IMR-90 (cell line): ENCODE measurements at regions not wholly inside any gene's neighbourhood (a gene's known extent, or its start where the extent isn't known, plus 50 kb on each side); places are given as distances from the start of the nearest gene placed in this dataset.

Experiments used
- ATAC-seq: fragments of 200-7000 bp; cut with Tn5 transposase; 2 replicates; pipeline ENCODE4 v1.9.1; 2020; ENCODE audit warnings: low read depth, mild to moderate bottlenecking, moderate library complexity
- BruUV-seq: library from RNA; stranded (reverse); fragments of 400-500 nt; replicated peaks from 2 replicates; lab custom pipeline; 2021; lab: Mats Ljungman, UMichigan
- CTCF ChIA-PET: fragments of 300-600 bp; formaldehyde crosslinking; extraction: SDS; loops from one replicate; lab custom pipeline; 2021; ENCODE audit warnings: antibody characterized with exemption; lab: Yijun Ruan, JAX
- POLR2A ChIA-PET: fragments of 300-600 bp; sonication (Branson Sonifier 250); formaldehyde crosslinking; loops from one replicate; lab custom pipeline; 2022; ENCODE audit warnings: antibody characterized with exemption; ENCODE audit not compliant: unreplicated experiment; lab: Charles Lee
- DNase-seq: peaks from one replicate; pipeline ENCODE4 v3.0.0; 2013
- H2AFZ ChIP-seq: replicated peaks from 2 replicates; pipeline ENCODE3; 2013; ENCODE audit warnings: low read length, mild to moderate bottlenecking; ENCODE audit not compliant: poor library complexity
- H2AK5ac ChIP-seq: 2 replicates; pipeline ENCODE4 v1.6.1; 2013; ENCODE audit warnings: low read depth, low read length, inconsistent platforms
- H2AK9ac ChIP-seq: replicated peaks from 2 replicates; pipeline ENCODE3; 2013; ENCODE audit warnings: mild to moderate bottlenecking, low read depth, low read length, moderate library complexity; ENCODE audit not compliant: poor library complexity
- H2BK120ac ChIP-seq: 2 replicates; pipeline ENCODE4 v1.6.1; 2013; ENCODE audit warnings: low read depth, low read length, inconsistent platforms
- H2BK15ac ChIP-seq: 3 replicates; pipeline ENCODE4 v1.6.1; 2013; ENCODE audit warnings: low read depth, low read length, inconsistent platforms
- H2BK20ac ChIP-seq: 2 replicates; pipeline ENCODE4 v1.6.1; 2013; ENCODE audit warnings: low read depth, mild to moderate bottlenecking, inconsistent platforms, low read length, moderate library complexity
- H2BK5ac ChIP-seq: 2 replicates; pipeline ENCODE4 v1.6.1; 2013; ENCODE audit warnings: mild to moderate bottlenecking, low read depth, low read length, inconsistent platforms; ENCODE audit not compliant: poor library complexity, severe bottlenecking
- H3K14ac ChIP-seq: replicated peaks from 2 replicates; pipeline ENCODE4 v1.6.1; 2013; ENCODE audit warnings: low read depth, low read length, inconsistent platforms
- H3K18ac ChIP-seq: 2 replicates; pipeline ENCODE4 v1.6.1; 2013; ENCODE audit warnings: low read depth, low read length, control low read depth
- H3K23ac ChIP-seq: 2 replicates; pipeline ENCODE4 v1.6.1; 2013; ENCODE audit warnings: low read depth, low read length, inconsistent platforms
- H3K27ac ChIP-seq: 2 replicates; pipeline ENCODE4 v1.5.1; 2013; ENCODE audit warnings: mild to moderate bottlenecking, control low read depth, low read length; ENCODE audit not compliant: insufficient read depth
- H3K27me3 ChIP-seq: 2 replicates; pipeline ENCODE4 v1.6.1; 2013; ENCODE audit warnings: low read length; ENCODE audit not compliant: control insufficient read depth, insufficient read depth
- H3K36me3 ChIP-seq: 2 replicates; pipeline ENCODE4 v1.6.1; 2013; ENCODE audit warnings: low read length, mixed read lengths; ENCODE audit not compliant: control insufficient read depth, insufficient read depth
- H3K4ac ChIP-seq: 2 replicates; pipeline ENCODE4 v1.6.1; 2013; ENCODE audit warnings: low read depth, low read length, inconsistent platforms
- H3K4me1 ChIP-seq: 2 replicates; pipeline ENCODE4 v1.6.1; 2013; ENCODE audit warnings: low read length, mixed read lengths; ENCODE audit not compliant: control insufficient read depth, insufficient read depth
- H3K4me2 ChIP-seq: 2 replicates; pipeline ENCODE4 v1.6.1; 2013; ENCODE audit warnings: low read depth, mild to moderate bottlenecking, control low read depth, low read length, moderate library complexity
- H3K4me3 ChIP-seq: 2 replicates; pipeline ENCODE4 v1.5.1; 2013; ENCODE audit warnings: low read depth, mild to moderate bottlenecking, control low read depth, low read length, moderate library complexity; ENCODE audit not compliant: insufficient read depth
- H3K56ac ChIP-seq: 2 replicates; pipeline ENCODE4 v1.6.1; 2013; ENCODE audit warnings: low read length, inconsistent platforms; ENCODE audit not compliant: insufficient read depth; ENCODE audit errors: extremely low read depth
- H3K79me1 ChIP-seq, 2 experiments: 2 replicates each; pipeline ENCODE4 v1.6.1; 2013; ENCODE audit warnings: low read length in 2 of 2, inconsistent platforms in 1 of 2, low read depth in 1 of 2
- H3K9ac ChIP-seq: 2 replicates; pipeline ENCODE4 v1.6.1; 2013; ENCODE audit warnings: low read depth, low read length, control low read depth
- H3K9me1 ChIP-seq: 2 replicates; pipeline ENCODE4 v1.6.1; 2013; ENCODE audit warnings: low read length, inconsistent platforms; ENCODE audit not compliant: insufficient read depth
- H3K9me3 ChIP-seq: 2 replicates; pipeline ENCODE4 v1.6.1; 2013; ENCODE audit warnings: low read length; ENCODE audit not compliant: control insufficient read depth, insufficient read depth
- H4K20me1 ChIP-seq: 2 replicates; pipeline ENCODE4 v1.6.1; 2013; ENCODE audit warnings: low read length, inconsistent platforms; ENCODE audit not compliant: insufficient read depth
- H4K5ac ChIP-seq: 2 replicates; pipeline ENCODE4 v1.6.1; 2013; ENCODE audit warnings: mild to moderate bottlenecking, low read depth, low read length, control low read depth
- H4K8ac ChIP-seq, 2 experiments: 2 replicates each; pipeline ENCODE4 v1.6.1; 2013; ENCODE audit warnings: low read depth in 2 of 2, low read length in 2 of 2, control low read depth in 1 of 2, inconsistent platforms in 1 of 2
- H4K91ac ChIP-seq: 2 replicates; pipeline ENCODE4 v1.6.1; 2013; ENCODE audit warnings: low read depth, low read length, inconsistent platforms; ENCODE audit not compliant: insufficient read depth
- BHLHE40 ChIP-seq: fragments of 150-350 bp; IDR thresholded peaks from 2 replicates; pipeline ENCODE4 v1.6.1; 2016; ENCODE audit warnings: mild to moderate bottlenecking, low read depth, low read length
- CEBPB ChIP-seq: IDR thresholded peaks from 2 replicates; pipeline ENCODE4 v1.6.1; 2012; ENCODE audit warnings: low read depth, low read length, improper control_type of control experiment
- CHD1 ChIP-seq: IDR thresholded peaks from 2 replicates; pipeline ENCODE4 v1.6.1; 2012; ENCODE audit warnings: low read depth, low read length, improper control_type of control experiment
- CTCF ChIP-seq: conservative IDR thresholded peaks from 2 replicates; pipeline ENCODE4 v1.5.1; 2012; ENCODE audit warnings: mild to moderate bottlenecking, low read depth, low read length, improper control_type of control experiment
- ELK1 ChIP-seq: fragments of 150-350 bp; IDR thresholded peaks from 2 replicates; pipeline ENCODE4 v1.6.1; 2016; ENCODE audit warnings: low read depth, mild to moderate bottlenecking, low read length, moderate library complexity, borderline replicate concordance
- MAFK ChIP-seq: IDR thresholded peaks from 2 replicates; pipeline ENCODE4 v1.6.1; 2012; ENCODE audit warnings: low read depth, low read length, improper control_type of control experiment
- MAZ ChIP-seq: IDR thresholded peaks from 2 replicates; pipeline ENCODE4 v1.6.1; 2012; ENCODE audit warnings: low read depth, mild to moderate bottlenecking, low read length, improper control_type of control experiment, moderate library complexity, borderline replicate concordance
- MXI1 ChIP-seq: IDR thresholded peaks from 2 replicates; pipeline ENCODE4 v1.6.1; 2012; ENCODE audit warnings: low read depth, mild to moderate bottlenecking, low read length, moderate library complexity, borderline replicate concordance
- NFE2L2 ChIP-seq: fragments of 150-350 bp; IDR thresholded peaks from 2 replicates; pipeline ENCODE4 v1.6.1; 2016; ENCODE audit warnings: low read depth, mild to moderate bottlenecking, low read length
- POLR2A ChIP-seq: IDR thresholded peaks from 2 replicates; pipeline ENCODE4 v1.6.1; 2012; ENCODE audit warnings: mild to moderate bottlenecking, low read depth, low read length
- RAD21 ChIP-seq: IDR thresholded peaks from 2 replicates; pipeline ENCODE4 v1.6.1; 2012; ENCODE audit warnings: low read length, improper control_type of control experiment
- RCOR1 ChIP-seq: IDR thresholded peaks from 2 replicates; pipeline ENCODE4 v1.6.1; 2012; ENCODE audit warnings: mild to moderate bottlenecking, low read length, improper control_type of control experiment; ENCODE audit not compliant: insufficient replicate concordance
- RFX5 ChIP-seq: IDR thresholded peaks from 2 replicates; pipeline ENCODE4 v1.8.0; 2012; ENCODE audit warnings: low read depth, mild to moderate bottlenecking, low read length, moderate library complexity
- SMC3 ChIP-seq: fragments of 150-350 bp; IDR thresholded peaks from 2 replicates; pipeline ENCODE4 v1.6.1; 2016; ENCODE audit warnings: low read depth, mild to moderate bottlenecking, antibody characterized with exemption, low read length, moderate library complexity
- USF2 ChIP-seq: fragments of 150-350 bp; IDR thresholded peaks from 2 replicates; pipeline ENCODE4 v1.6.1; 2017; ENCODE audit warnings: mild to moderate bottlenecking, antibody characterized with exemption, low read length, low read depth
- WGBS, 2 experiments: methylation state at CpG; one replicate each; pipeline versions ENCODE4 v1.1.5 to v1.1.7; 2013; ENCODE audit warnings: missing lambda C conversion rate in 2 of 2; ENCODE audit not compliant: insufficient read length in 1 of 2; ENCODE audit errors: extremely low coverage in 2 of 2; 5-methylcytosine and 5-hydroxymethylcytosine counted together
- dilution Hi-C: fragments of 300-500 bp; cut with HindIII; formaldehyde crosslinking; loops from one replicate; pipeline ENCODE4 v1.14.3; 2018; ENCODE audit warnings: low sequenced_read_pairs; ENCODE audit not compliant: unreplicated experiment
- in situ Hi-C: fragments of 300-500 bp; cut with MboI; formaldehyde crosslinking; loops from 3 replicates; pipeline ENCODE4 v1.14.3; 2019; ENCODE audit warnings: low sequenced_read_pairs, inconsistent platforms, mixed read lengths
- intact Hi-C: fragments of 100-400 bp; cut with micrococcal nuclease; formaldehyde crosslinking; loops from 2 replicates; pipeline ENCODE4 v1.10.0; 2022

GRCh38 chr10:64036321-64036930, 515.2 kb downstream of the REEP3 start:
- Histone ChIP-seq H2BK20ac (no peak overlapping the region), H2AFZ (no peak overlapping the region), H3K4me2 (no peak overlapping the region), H2BK5ac (no peak overlapping the region), H2BK15ac (no peak overlapping the region), H3K4me1 (no peaks in the 10 kb centered on the region), H3K27me3 (no peaks in the 10 kb centered on the region), H3K9ac (no peak overlapping the region), H3K9me1 (no peaks in the 10 kb centered on the region), H3K14ac (no peak overlapping the region), H4K20me1 (no peaks in the 10 kb centered on the region), H2AK9ac (no peak overlapping the region), H3K27ac (no peak overlapping the region), H3K4me3 (no peak overlapping the region), H4K5ac (no peak overlapping the region), H2BK120ac (no peak overlapping the region), H3K18ac (no peak overlapping the region), H3K36me3 (no peaks in the 10 kb centered on the region), H3K79me1 (no peaks in the 10 kb centered on the region), H3K9me3 (no peaks in the 10 kb centered on the region), H3K23ac (no peak overlapping the region), H3K56ac (no peak overlapping the region), H3K4ac (no peak overlapping the region), H2AK5ac (no peak overlapping the region), H4K91ac (no peak overlapping the region), H4K8ac (no peak overlapping the region)
- DNase-seq (no peak), ATAC-seq (no peak)
- 79% methylated on average over 6 of the region's 10 CpGs; no CpG with 5 or more reads in 1 of the 2 experiments for WGBS, 2 experiments
- ChIA-PET CTCF (no interaction called here), POLR2A (no interaction called here)
- dilution Hi-C loops (no loop called here), in situ Hi-C loops (no loop called here), intact Hi-C loops (no loop called here)
- no TSS peak for BruUV-seq
- no peak for TF ChIP-seq POLR2A
- no peak for TF ChIP-seq ELK1
- TF ChIP-seq MAFK: no peak
- TF ChIP-seq RFX5: no peak
- TF ChIP-seq RCOR1: no peak
- TF ChIP-seq USF2: no peak
- no peak for TF ChIP-seq NFE2L2
- TF ChIP-seq SMC3: no peak
- no peak for TF ChIP-seq CEBPB
- no peak for TF ChIP-seq RAD21
- no peak for TF ChIP-seq MAZ
- no peak for TF ChIP-seq MXI1
- no peak for TF ChIP-seq BHLHE40
- TF ChIP-seq CTCF: no peak
- no peak for TF ChIP-seq CHD1
